DMS53 treated with DMSO at 0.1 percent for 48 hours (cell line): ENCODE measurements at regions not wholly inside any gene's neighbourhood (a gene's known extent, or its start where the extent isn't known, plus 50 kb on each side); places are given as distances from the start of the nearest gene placed in this dataset.
"Not testable (repeated sequence)": the region's sequence is repeated elsewhere in the genome, so short reads cannot be mapped to it uniquely, and the experiment has no call there.

Source experiments
- DNase-seq: peaks from one replicate; lab custom pipeline; 2025; ENCODE audit not compliant: unreplicated experiment; lab: John Stamatoyannopoulos, UW

GRCh38 chr5:157997991-157998504 lies 139.1 kb upstream of the CLINT1 start:
- DNase-seq, result no peak

- peak; percentile 65 for DNase-seq
Observed at GRCh38 chr5:157994906-157995519, 136.1 kb upstream of the CLINT1 start.

- no peak for DNase-seq
Observed at GRCh38 chr5:157993986-157994691, 135.2 kb upstream of the CLINT1 start.

GRCh38 chr5:157993201-157993600 lies 134.3 kb upstream of the CLINT1 start:
- no peak for DNase-seq

GRCh38 chr5:157990583-157991181 lies 131.7 kb upstream of the CLINT1 start:
- DNase-seq, result no peak

GRCh38 chr5:157989296-157989695 lies 130.4 kb upstream of the CLINT1 start:
- no peak for DNase-seq

GRCh38 chr5:157987259-157987658 lies 128.3 kb upstream of the CLINT1 start:
- no peak for DNase-seq

- no peak for DNase-seq
Observed at GRCh38 chr5:157986431-157986990, 127.6 kb upstream of the CLINT1 start.

- no peak for DNase-seq
Observed at GRCh38 chr5:157984611-157985010, 125.7 kb upstream of the CLINT1 start.

GRCh38 chr5:157983906-157984551 lies 125.1 kb upstream of the CLINT1 start:
- DNase-seq, result no peak

GRCh38 chr5:157978061-157978460 lies 119.1 kb upstream of the CLINT1 start:
- no peak for DNase-seq

- DNase-seq, result no peak
Observed at GRCh38 chr5:157976429-157976828, 117.5 kb upstream of the CLINT1 start.

GRCh38 chr5:157972579-157972978 lies 113.6 kb upstream of the CLINT1 start:
- no peak for DNase-seq

GRCh38 chr5:157971571-157972216 lies 112.7 kb upstream of the CLINT1 start:
- no peak for DNase-seq

- not testable (repeated sequence) for DNase-seq
Observed at GRCh38 chr5:157968570-157968969, 109.6 kb upstream of the CLINT1 start.

- DNase-seq, result no peak
Observed at GRCh38 chr5:157965989-157966388, 107.0 kb upstream of the CLINT1 start.

GRCh38 chr5:157965040-157965678 lies 106.2 kb upstream of the CLINT1 start:
- DNase-seq, result no peak

- DNase-seq, result no peak
Observed at GRCh38 chr5:157963761-157964160, 104.8 kb upstream of the CLINT1 start.

- DNase-seq, result no peak
Observed at GRCh38 chr5:157963244-157963643, 104.3 kb upstream of the CLINT1 start.

- DNase-seq, result not testable (repeated sequence)
Observed at GRCh38 chr5:157962686-157963085, 103.7 kb upstream of the CLINT1 start.
